ENCODE measurements at regions not wholly inside any gene's neighbourhood (a gene's known extent, or its start where the extent isn't known, plus 50 kb on each side); places are given as distances from the start of the nearest gene placed in this dataset.

DNA sequence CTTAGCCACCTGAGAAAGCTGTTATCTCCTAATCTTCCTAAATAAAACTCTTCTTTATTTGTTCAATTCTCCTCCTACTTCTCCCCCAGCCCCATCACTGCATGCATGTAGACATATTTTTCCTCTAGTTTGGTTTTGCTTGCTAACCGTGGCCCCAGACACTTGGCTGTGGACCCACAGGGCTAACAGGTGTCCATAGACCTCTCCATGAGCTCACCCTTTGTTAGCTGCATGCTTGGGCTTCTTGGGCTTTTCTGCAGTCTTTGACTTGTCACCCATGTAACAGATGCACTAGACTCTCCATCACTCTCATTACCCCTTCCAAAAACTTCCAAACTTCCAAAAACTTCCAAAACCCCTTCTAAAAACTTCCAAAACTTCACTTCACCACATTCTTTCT lies 59.2 kb upstream of the PLEKHA5 start:
- no peaks in the 10 kb centered on the region for H3K9me2 ChIP-seq (replicated peaks; ENCODE audit: insufficient read depth, low read length)
- H3K79me2 ChIP-seq (ENCODE audit: low read length), result no peaks in the 10 kb centered on the region
- H3K36me3 ChIP-seq (replicated peaks; ENCODE audit: insufficient read depth, low read length), result no peaks in the 10 kb centered on the region
- no peak overlapping the region for H3K4me3 ChIP-seq (ENCODE audit: low read length)
- H3F3A ChIP-seq (ENCODE audit: insufficient read depth, low read length), result no peaks in the 10 kb centered on the region
- no peak overlapping the region for H2AFZ ChIP-seq (ENCODE audit: low read length)
- H3K9ac ChIP-seq (ENCODE audit: low read length), result no peak overlapping the region
- H3K9me3 ChIP-seq (replicated peaks; ENCODE audit: insufficient read depth, low read length), result no peaks in the 10 kb centered on the region
- no peak overlapping the region for H3K4me2 ChIP-seq (ENCODE audit: low read depth, low read length)
- no peak overlapping the region for H3K27ac ChIP-seq (ENCODE audit: low read length)
- H4K20me1 ChIP-seq (ENCODE audit: insufficient read depth, low read length), result no peaks in the 10 kb centered on the region
- no peak for TF ChIP-seq EZH2phosphoT487 (IDR thresholded peaks at IDR 0.05; ENCODE audit: low read length)
- TF ChIP-seq EZH2 (optimal IDR thresholded peaks at IDR 0.05; ENCODE audit: low read depth, low read length), result no peak
- TF ChIP-seq, protein P1, sequence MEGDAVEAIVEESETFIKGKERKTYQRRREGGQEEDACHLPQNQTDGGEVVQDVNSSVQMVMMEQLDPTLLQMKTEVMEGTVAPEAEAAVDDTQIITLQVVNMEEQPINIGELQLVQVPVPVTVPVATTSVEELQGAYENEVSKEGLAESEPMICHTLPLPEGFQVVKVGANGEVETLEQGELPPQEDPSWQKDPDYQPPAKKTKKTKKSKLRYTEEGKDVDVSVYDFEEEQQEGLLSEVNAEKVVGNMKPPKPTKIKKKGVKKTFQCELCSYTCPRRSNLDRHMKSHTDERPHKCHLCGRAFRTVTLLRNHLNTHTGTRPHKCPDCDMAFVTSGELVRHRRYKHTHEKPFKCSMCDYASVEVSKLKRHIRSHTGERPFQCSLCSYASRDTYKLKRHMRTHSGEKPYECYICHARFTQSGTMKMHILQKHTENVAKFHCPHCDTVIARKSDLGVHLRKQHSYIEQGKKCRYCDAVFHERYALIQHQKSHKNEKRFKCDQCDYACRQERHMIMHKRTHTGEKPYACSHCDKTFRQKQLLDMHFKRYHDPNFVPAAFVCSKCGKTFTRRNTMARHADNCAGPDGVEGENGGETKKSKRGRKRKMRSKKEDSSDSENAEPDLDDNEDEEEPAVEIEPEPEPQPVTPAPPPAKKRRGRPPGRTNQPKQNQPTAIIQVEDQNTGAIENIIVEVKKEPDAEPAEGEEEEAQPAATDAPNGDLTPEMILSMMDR (IDR thresholded peaks at IDR 0.05; ENCODE audit: low read length), result no peak
- no peaks in the 10 kb centered on the region for H3K4me1 ChIP-seq (ENCODE audit: low read length)
- DNase-seq, result no peak
- H3K27me3 ChIP-seq (replicated peaks; ENCODE audit: insufficient read depth, low read length), result no peaks in the 10 kb centered on the region

- DNase-seq, result no peak
- no peaks in the 10 kb centered on the region for H3K9me2 ChIP-seq (replicated peaks; ENCODE audit: insufficient read depth, low read length)
- no peak overlapping the region for H2AFZ ChIP-seq (ENCODE audit: low read length)
- TF ChIP-seq EZH2phosphoT487 (IDR thresholded peaks at IDR 0.05; ENCODE audit: low read length), result no peak
- TF ChIP-seq EZH2 (optimal IDR thresholded peaks at IDR 0.05; ENCODE audit: low read depth, low read length), result no peak
- TF ChIP-seq, protein P1 (IDR thresholded peaks at IDR 0.05; ENCODE audit: low read length), result no peak
- no peaks in the 10 kb centered on the region for H3K79me2 ChIP-seq (ENCODE audit: low read length)
- H3K9me3 ChIP-seq (replicated peaks; ENCODE audit: insufficient read depth, low read length), result no peaks in the 10 kb centered on the region
- no peaks in the 10 kb centered on the region for H3K27me3 ChIP-seq (replicated peaks; ENCODE audit: insufficient read depth, low read length)
- H3K36me3 ChIP-seq (replicated peaks; ENCODE audit: insufficient read depth, low read length), result no peaks in the 10 kb centered on the region
- H3K9ac ChIP-seq (ENCODE audit: low read length), result no peak overlapping the region
- H3K4me3 ChIP-seq (ENCODE audit: low read length), result no peak overlapping the region
- no peak overlapping the region for H3K27ac ChIP-seq (ENCODE audit: low read length)
- no peaks in the 10 kb centered on the region for H4K20me1 ChIP-seq (ENCODE audit: insufficient read depth, low read length)
- no peaks in the 10 kb centered on the region for H3K4me1 ChIP-seq (ENCODE audit: low read length)
- no peaks in the 10 kb centered on the region for H3F3A ChIP-seq (ENCODE audit: insufficient read depth, low read length)
- H3K4me2 ChIP-seq (ENCODE audit: low read depth, low read length), result no peak overlapping the region
These were observed 54.8 kb upstream of the PLEKHA5 start for GRCh38 chr12:19074700-19075099.

DNA sequence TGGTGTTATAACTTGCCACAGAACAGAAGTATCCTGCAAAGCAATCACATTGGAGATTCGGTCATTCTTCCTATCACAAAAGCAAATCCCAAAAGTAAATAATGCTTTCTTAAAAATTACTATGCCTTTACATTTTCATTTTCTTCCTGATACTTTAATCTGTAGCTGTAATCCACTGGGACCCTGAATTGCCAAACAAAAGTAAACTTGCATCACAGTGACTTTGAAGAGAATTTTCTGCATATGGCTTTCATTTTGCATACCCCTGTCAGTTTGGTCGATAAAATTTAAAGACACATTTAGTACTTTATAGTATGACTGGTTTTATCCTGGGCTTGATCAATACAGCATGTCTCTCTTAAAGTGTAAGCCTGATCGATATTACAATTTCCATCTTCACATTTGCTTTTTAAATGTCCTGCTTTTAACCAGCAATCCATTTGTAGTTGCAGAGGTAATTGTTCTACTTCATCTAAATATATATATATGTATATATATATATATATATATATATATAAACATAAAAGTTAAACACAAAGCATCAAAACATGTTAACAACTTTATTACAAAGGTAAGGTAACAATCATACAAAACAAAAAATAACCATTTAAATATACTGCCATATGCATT lies 53.7 kb upstream of the PLEKHA5 start:
- no peak overlapping the region for H2AFZ ChIP-seq (ENCODE audit: low read length)
- TF ChIP-seq EZH2 (optimal IDR thresholded peaks at IDR 0.05; ENCODE audit: low read depth, low read length), result no peak
- no peak for TF ChIP-seq EZH2phosphoT487 (IDR thresholded peaks at IDR 0.05; ENCODE audit: low read length)
- TF ChIP-seq, protein P1 (IDR thresholded peaks at IDR 0.05; ENCODE audit: low read length), result no peak
- no peaks in the 10 kb centered on the region for H3K79me2 ChIP-seq (ENCODE audit: low read length)
- no peak overlapping the region for H3K9ac ChIP-seq (ENCODE audit: low read length)
- no peaks in the 10 kb centered on the region for H3K9me2 ChIP-seq (replicated peaks; ENCODE audit: insufficient read depth, low read length)
- peaks cover 5% of the 10 kb centered on the region; the same call in 1 of the 2 replicates for H3K27me3 ChIP-seq (replicated peaks; ENCODE audit: insufficient read depth, low read length)
- no peak for DNase-seq
- no peak overlapping the region for H3K4me2 ChIP-seq (ENCODE audit: low read depth, low read length)
- H3K27ac ChIP-seq (ENCODE audit: low read length), result no peak overlapping the region
- no peak overlapping the region for H3K4me3 ChIP-seq (ENCODE audit: low read length)
- H4K20me1 ChIP-seq (ENCODE audit: insufficient read depth, low read length), result no peaks in the 10 kb centered on the region
- no peaks in the 10 kb centered on the region for H3K4me1 ChIP-seq (ENCODE audit: low read length)
- no peaks in the 10 kb centered on the region for H3K36me3 ChIP-seq (replicated peaks; ENCODE audit: insufficient read depth, low read length)
- H3F3A ChIP-seq (ENCODE audit: insufficient read depth, low read length), result no peaks in the 10 kb centered on the region
- H3K9me3 ChIP-seq (replicated peaks; ENCODE audit: insufficient read depth, low read length), result no peaks in the 10 kb centered on the region
